GM23338 (cell line): ENCODE measurements at regions not wholly inside any gene's neighbourhood (a gene's known extent, or its start where the extent isn't known, plus 50 kb on each side); places are given as distances from the start of the nearest gene placed in this dataset.

ENCODE experiments used
- CREB1 ChIP-seq: fragments of 250-450 bp; sonication (Bioruptor Pico); IDR thresholded peaks from 2 replicates; pipeline ENCODE4 v1.5.0; 2020; ENCODE audit warnings: low read depth, mild to moderate bottlenecking, moderate library complexity
- EZH2 ChIP-seq: fragments of 200-600 bp; sonication (generic); IDR thresholded peaks from one replicate; pipeline ENCODE4 v1.8.0; 2017; ENCODE audit warnings: antibody characterized with exemption, mild to moderate bottlenecking, low read depth; ENCODE audit not compliant: unreplicated experiment
- EZH2phosphoT487 ChIP-seq: fragments of 200-600 bp; sonication (generic); IDR thresholded peaks from one replicate; pipeline ENCODE4 v1.8.1; 2018; ENCODE audit warnings: antibody characterized with exemption; ENCODE audit not compliant: unreplicated experiment
- JUNB ChIP-seq: IDR thresholded peaks from one replicate; pipeline ENCODE4 v1.6.1; 2016; ENCODE audit warnings: antibody characterized with exemption; ENCODE audit not compliant: unreplicated experiment
- POLR2AphosphoS5 ChIP-seq: IDR thresholded peaks from 2 replicates; pipeline ENCODE4 v1.6.1; 2016; ENCODE audit warnings: antibody characterized with exemption, low read depth
- TF ChIP-seq, protein P1 (sequence below), 2 experiments: fragments of 200-600 bp in 1 of 2; sonication (generic) in 1 of 2; conservative IDR thresholded peaks; 2 replicates each; pipeline versions ENCODE4 v1.5.1 to v1.6.1; 2016 to 2017; ENCODE audit warnings: antibody characterized with exemption in 2 of 2, low read depth in 2 of 2, mild to moderate bottlenecking in 2 of 2, moderate library complexity in 1 of 2
- TF ChIP-seq, protein P2 (sequence below): IDR thresholded peaks from one replicate; pipeline ENCODE4 v1.6.1; 2018; ENCODE audit warnings: antibody characterized with exemption; ENCODE audit not compliant: unreplicated experiment
- TF ChIP-seq, protein P3 (sequence below): IDR thresholded peaks from 2 replicates; pipeline ENCODE4 v1.6.1; 2016; ENCODE audit warnings: antibody characterized with exemption

DNA sequence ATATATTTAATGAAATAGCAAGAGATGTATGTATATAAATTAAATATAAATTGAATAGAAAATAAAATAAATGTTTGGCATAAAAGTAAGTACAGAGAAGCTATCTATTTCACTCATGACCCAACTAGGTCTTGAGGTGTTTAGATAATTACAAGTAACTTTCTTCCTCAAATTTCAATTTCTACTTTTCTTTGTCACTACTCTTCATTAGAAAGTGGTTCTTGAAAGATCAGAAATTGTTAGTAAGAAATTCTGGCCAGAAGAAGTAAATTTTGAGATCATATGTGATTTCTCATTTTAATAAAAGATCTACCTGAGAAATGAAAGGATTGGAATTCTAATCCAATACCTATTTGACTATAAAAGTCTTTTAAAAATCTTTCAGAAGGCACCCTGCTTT lies 126.9 kb downstream of the BTC start:
- TF ChIP-seq CREB1, result no peak
- TF ChIP-seq, protein P1, sequence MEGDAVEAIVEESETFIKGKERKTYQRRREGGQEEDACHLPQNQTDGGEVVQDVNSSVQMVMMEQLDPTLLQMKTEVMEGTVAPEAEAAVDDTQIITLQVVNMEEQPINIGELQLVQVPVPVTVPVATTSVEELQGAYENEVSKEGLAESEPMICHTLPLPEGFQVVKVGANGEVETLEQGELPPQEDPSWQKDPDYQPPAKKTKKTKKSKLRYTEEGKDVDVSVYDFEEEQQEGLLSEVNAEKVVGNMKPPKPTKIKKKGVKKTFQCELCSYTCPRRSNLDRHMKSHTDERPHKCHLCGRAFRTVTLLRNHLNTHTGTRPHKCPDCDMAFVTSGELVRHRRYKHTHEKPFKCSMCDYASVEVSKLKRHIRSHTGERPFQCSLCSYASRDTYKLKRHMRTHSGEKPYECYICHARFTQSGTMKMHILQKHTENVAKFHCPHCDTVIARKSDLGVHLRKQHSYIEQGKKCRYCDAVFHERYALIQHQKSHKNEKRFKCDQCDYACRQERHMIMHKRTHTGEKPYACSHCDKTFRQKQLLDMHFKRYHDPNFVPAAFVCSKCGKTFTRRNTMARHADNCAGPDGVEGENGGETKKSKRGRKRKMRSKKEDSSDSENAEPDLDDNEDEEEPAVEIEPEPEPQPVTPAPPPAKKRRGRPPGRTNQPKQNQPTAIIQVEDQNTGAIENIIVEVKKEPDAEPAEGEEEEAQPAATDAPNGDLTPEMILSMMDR (conservative IDR thresholded peaks at IDR 0.05; ENCODE audit: low read depth in 2 of 2), result no peak
- TF ChIP-seq EZH2, result no peak
- TF ChIP-seq, protein P2, sequence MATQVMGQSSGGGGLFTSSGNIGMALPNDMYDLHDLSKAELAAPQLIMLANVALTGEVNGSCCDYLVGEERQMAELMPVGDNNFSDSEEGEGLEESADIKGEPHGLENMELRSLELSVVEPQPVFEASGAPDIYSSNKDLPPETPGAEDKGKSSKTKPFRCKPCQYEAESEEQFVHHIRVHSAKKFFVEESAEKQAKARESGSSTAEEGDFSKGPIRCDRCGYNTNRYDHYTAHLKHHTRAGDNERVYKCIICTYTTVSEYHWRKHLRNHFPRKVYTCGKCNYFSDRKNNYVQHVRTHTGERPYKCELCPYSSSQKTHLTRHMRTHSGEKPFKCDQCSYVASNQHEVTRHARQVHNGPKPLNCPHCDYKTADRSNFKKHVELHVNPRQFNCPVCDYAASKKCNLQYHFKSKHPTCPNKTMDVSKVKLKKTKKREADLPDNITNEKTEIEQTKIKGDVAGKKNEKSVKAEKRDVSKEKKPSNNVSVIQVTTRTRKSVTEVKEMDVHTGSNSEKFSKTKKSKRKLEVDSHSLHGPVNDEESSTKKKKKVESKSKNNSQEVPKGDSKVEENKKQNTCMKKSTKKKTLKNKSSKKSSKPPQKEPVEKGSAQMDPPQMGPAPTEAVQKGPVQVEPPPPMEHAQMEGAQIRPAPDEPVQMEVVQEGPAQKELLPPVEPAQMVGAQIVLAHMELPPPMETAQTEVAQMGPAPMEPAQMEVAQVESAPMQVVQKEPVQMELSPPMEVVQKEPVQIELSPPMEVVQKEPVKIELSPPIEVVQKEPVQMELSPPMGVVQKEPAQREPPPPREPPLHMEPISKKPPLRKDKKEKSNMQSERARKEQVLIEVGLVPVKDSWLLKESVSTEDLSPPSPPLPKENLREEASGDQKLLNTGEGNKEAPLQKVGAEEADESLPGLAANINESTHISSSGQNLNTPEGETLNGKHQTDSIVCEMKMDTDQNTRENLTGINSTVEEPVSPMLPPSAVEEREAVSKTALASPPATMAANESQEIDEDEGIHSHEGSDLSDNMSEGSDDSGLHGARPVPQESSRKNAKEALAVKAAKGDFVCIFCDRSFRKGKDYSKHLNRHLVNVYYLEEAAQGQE, result no peak
- no peak for TF ChIP-seq POLR2AphosphoS5
- TF ChIP-seq EZH2phosphoT487, result no peak
- TF ChIP-seq, protein P3, sequence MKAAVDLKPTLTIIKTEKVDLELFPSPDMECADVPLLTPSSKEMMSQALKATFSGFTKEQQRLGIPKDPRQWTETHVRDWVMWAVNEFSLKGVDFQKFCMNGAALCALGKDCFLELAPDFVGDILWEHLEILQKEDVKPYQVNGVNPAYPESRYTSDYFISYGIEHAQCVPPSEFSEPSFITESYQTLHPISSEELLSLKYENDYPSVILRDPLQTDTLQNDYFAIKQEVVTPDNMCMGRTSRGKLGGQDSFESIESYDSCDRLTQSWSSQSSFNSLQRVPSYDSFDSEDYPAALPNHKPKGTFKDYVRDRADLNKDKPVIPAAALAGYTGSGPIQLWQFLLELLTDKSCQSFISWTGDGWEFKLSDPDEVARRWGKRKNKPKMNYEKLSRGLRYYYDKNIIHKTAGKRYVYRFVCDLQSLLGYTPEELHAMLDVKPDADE, result no peak
- no peak for TF ChIP-seq JUNB
